MM.1S (cell line): ENCODE measurements at regions not wholly inside any gene's neighbourhood (a gene's known extent, or its start where the extent isn't known, plus 50 kb on each side); places are given as distances from the start of the nearest gene placed in this dataset.

Experiments
- CTCF ChIP-seq: fragments of 300-600 bp; sonication (generic); IDR thresholded peaks from 2 replicates; pipeline ENCODE4 v1.5.1; 2016; ENCODE audit warnings: antibody characterized with exemption, low read length, mixed read lengths
- EZH2 ChIP-seq: fragments of 300-600 bp; sonication (generic); optimal IDR thresholded peaks from 2 replicates; pipeline ENCODE3; 2017; ENCODE audit warnings: low read depth, mild to moderate bottlenecking, antibody characterized with exemption, low read length, mixed read lengths
- EZH2phosphoT487 ChIP-seq: fragments of 300-600 bp; sonication (generic); IDR thresholded peaks from 2 replicates; pipeline ENCODE4 v1.6.1; 2018; ENCODE audit warnings: antibody characterized with exemption, low read length

GRCh38 chr4:161329852-161330251 lies 833.9 kb downstream of the FSTL5 start:
- no peak for TF ChIP-seq CTCF
- no peak for TF ChIP-seq EZH2
- TF ChIP-seq EZH2phosphoT487 = no peak
